ENCODE measurements at regions not wholly inside any gene's neighbourhood (a gene's known extent, or its start where the extent isn't known, plus 50 kb on each side); places are given as distances from the start of the nearest gene placed in this dataset.
"Not testable (repeated sequence)": the region's sequence is repeated elsewhere in the genome, so short reads cannot be mapped to it uniquely, and the experiment has no call there.

DNA sequence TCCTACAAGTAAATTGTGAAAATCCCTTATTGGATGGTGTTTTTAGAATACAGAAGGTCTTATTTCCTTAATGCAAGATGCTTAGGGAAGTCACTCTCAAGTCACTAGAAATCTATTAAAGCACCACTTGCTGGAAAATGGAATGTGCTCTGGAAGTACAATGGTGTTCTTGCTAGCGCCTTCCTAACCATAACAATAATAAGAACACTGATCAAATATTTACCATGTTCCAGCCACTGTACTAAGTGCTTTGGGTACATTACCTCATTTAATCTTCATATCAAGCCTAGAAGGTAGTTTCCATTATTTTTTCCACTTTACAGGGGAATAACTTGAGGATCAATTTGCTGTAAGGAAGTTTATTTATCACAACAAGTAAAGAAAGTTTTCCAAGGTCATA is 75.1 kb downstream of the FAM72B start:
- DNase-seq (ENCODE audit: low read depth): not testable (repeated sequence)

DNA sequence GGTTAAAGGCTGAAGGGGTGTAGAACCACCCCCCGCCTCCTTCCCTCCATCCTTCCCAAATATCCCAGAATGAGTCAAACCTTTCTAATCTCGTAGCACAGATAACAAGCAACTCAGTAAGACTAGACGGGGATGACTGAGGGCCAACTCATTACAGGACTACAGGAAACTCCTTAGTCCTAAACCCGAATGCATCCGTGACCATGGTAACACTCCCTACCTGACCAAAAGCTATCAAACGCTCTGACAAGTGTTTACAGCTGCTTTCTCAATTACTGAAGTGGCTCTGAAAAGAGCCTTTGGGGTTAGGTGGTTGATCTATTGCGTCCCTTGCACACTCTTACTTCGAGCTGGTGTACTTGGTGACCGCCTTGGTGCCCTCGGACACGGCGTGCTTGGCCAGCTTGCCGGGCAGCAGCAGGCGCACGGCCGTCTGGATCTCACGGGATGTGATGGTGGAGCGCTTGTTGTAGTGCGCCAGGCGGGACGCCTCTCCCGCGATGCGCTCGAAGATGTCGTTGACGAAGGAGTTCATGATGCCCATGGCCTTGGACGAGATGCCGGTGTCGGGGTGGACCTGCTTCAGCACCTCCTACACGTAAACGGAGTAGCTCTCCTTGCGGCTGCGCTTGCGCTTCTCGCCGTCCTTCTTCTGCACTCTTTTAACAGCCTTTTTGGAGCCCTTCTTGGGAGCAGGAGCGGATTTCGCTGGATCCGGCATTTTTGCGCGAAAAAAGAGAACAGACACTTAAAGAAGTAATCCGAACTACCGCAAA is 67.4 kb downstream of the FAM72B start:
- DNase-seq (ENCODE audit: low read depth): not testable (repeated sequence)

DNA sequence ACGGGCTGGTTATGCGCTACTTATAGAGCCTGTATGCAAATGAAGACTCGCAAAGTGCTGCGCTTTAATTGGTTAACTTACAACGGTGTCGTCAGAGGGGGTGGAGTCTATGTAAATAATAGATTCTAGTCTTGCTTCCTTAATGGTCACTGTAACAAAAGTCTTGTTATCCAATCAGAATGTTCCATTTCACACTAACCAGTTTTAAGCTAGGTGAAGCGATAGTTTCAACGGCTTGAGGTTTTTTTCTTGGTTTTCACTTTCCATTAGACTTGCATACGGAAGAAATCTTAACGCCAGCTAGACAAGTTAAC is 66.9 kb downstream of the FAM72B start:
- DNase-seq (ENCODE audit: low read depth): not testable (repeated sequence)

- DNase-seq (ENCODE audit: low read depth): not testable (repeated sequence)
These were observed 66.3 kb downstream of the FAM72B start for GRCh38 chr1:121117622-121118479.
